BJ (cell line): ENCODE measurements at regions not wholly inside any gene's neighbourhood (a gene's known extent, or its start where the extent isn't known, plus 50 kb on each side); places are given as distances from the start of the nearest gene placed in this dataset.
"Not testable (repeated sequence)": the region's sequence is repeated elsewhere in the genome, so short reads cannot be mapped to it uniquely, and the experiment has no call there.

Experiments used
- CTCF ChIA-PET: fragments of 350-600 bp; formaldehyde crosslinking; extraction: SDS; loops from one replicate; lab custom pipeline; 2021; ENCODE audit warnings: antibody characterized with exemption, inconsistent platforms; lab: Yijun Ruan, JAX
- POLR2A ChIA-PET: fragments of 300-600 bp; sonication (Branson Sonifier 250); formaldehyde crosslinking; extraction: SDS; loops from one replicate; lab custom pipeline; 2021; ENCODE audit warnings: antibody characterized with exemption; lab: Charles Lee
- DNase-seq: peaks from one replicate; pipeline ENCODE4 v3.0.0-alpha.2; 2011; ENCODE audit warnings: low read depth
- H3K27me3 ChIP-seq: 2 replicates; pipeline ENCODE4 v1.6.0; 2011; ENCODE audit warnings: low read length; ENCODE audit not compliant: control insufficient read depth, insufficient read depth
- H3K36me3 ChIP-seq: 2 replicates; pipeline ENCODE4 v1.5.1; 2011; ENCODE audit warnings: low read length; ENCODE audit not compliant: control insufficient read depth, insufficient read depth
- H3K4me3 ChIP-seq: 2 replicates; pipeline ENCODE4 v1.5.1; 2011; ENCODE audit warnings: low read depth, mild to moderate bottlenecking, control low read depth, low read length
- CTCF ChIP-seq: IDR thresholded peaks from 2 replicates; pipeline ENCODE4 v1.5.1; 2011; ENCODE audit warnings: low read depth, mild to moderate bottlenecking, control low read depth, inconsistent platforms, low read length, moderate library complexity; ENCODE audit not compliant: insufficient read depth

- no peak overlapping the region for H3K4me3 ChIP-seq
- POLR2A ChIA-PET = no interaction called here
- no peak for DNase-seq
- no peak for TF ChIP-seq CTCF
- no peaks in the 10 kb centered on the region for H3K27me3 ChIP-seq
- CTCF ChIA-PET = no interaction called here
- H3K36me3 ChIP-seq = no peaks in the 10 kb centered on the region
These were observed 837.0 kb downstream of the DNAH5 start for GRCh38 chr5:13107537-13107936.

GRCh38 chr5:13081116-13081515, 863.4 kb downstream of the DNAH5 start:
- no peaks in the 10 kb centered on the region for H3K27me3 ChIP-seq
- no peaks in the 10 kb centered on the region for H3K36me3 ChIP-seq
- no peak overlapping the region for H3K4me3 ChIP-seq
- POLR2A ChIA-PET = no interaction called here
- CTCF ChIA-PET = no interaction called here
- DNase-seq = no peak
- no peak for TF ChIP-seq CTCF

GRCh38 chr5:13072936-13073335, 871.6 kb downstream of the DNAH5 start:
- H3K36me3 ChIP-seq, CTCF ChIA-PET, POLR2A ChIA-PET, H3K4me3 ChIP-seq, DNase-seq, H3K27me3 ChIP-seq: not testable (repeated sequence)

GRCh38 chr5:13063088-13063487, 881.4 kb downstream of the DNAH5 start:
- no peak for TF ChIP-seq CTCF
- ChIA-PET POLR2A (no interaction called here), CTCF (no interaction called here)
- Histone ChIP-seq H3K27me3 (no peaks in the 10 kb centered on the region), H3K4me3 (no peak overlapping the region), H3K36me3 (no peaks in the 10 kb centered on the region)
- no peak for DNase-seq

GRCh38 chr5:13045897-13046551, 898.5 kb downstream of the DNAH5 start:
- TF ChIP-seq CTCF = no peak
- no peak for DNase-seq
- ChIA-PET POLR2A (no interaction called here), CTCF (no interaction called here)
- H3K27me3 ChIP-seq = no peaks in the 10 kb centered on the region
- H3K4me3 ChIP-seq = no peak overlapping the region
- H3K36me3 ChIP-seq = no peaks in the 10 kb centered on the region

GRCh38 chr5:13034061-13034460, 910.4 kb downstream of the DNAH5 start:
- H3K36me3 ChIP-seq = no peaks in the 10 kb centered on the region
- no peak for TF ChIP-seq CTCF
- H3K27me3 ChIP-seq = no peaks in the 10 kb centered on the region
- no peak for DNase-seq
- ChIA-PET CTCF (no interaction called here), POLR2A (no interaction called here)
- H3K4me3 ChIP-seq = no peak overlapping the region
